ENCODE measurements at regions not wholly inside any gene's neighbourhood (a gene's known extent, or its start where the extent isn't known, plus 50 kb on each side); places are given as distances from the start of the nearest gene placed in this dataset.

- peak; percentile 42 for TF ChIP-seq CTCF (conservative IDR thresholded peaks at IDR 0.05)
- no peak for DNase-seq
- no peaks in the 10 kb centered on the region for H3K9me3 ChIP-seq (ENCODE audit: control insufficient read depth, low read length)
- H3K9ac ChIP-seq (ENCODE audit: extremely low read depth, low read length, poor library complexity, severe bottlenecking): no peak overlapping the region
- H3K4me3 ChIP-seq (ENCODE audit: low read length): no peak overlapping the region
- Mint-ChIP-seq H3K4me3 (no peak overlapping the region), H3K36me3 (ENCODE audit: low read depth) (no peaks in the 10 kb centered on the region), H3K27ac (no peak overlapping the region), H3K27me3 (ENCODE audit: insufficient read depth) (no peaks in the 10 kb centered on the region), H3K4me1 (peaks cover 27% of the 10 kb centered on the region), H3K9me3 (no peaks in the 10 kb centered on the region)
- no peaks in the 10 kb centered on the region for H3K4me1 ChIP-seq (ENCODE audit: control insufficient read depth, insufficient read depth, low read length)
- no peaks in the 10 kb centered on the region for H3K36me3 ChIP-seq (ENCODE audit: control insufficient read depth, insufficient read depth, low read length)
- H3K27ac ChIP-seq (ENCODE audit: low read depth, low read length): no peak overlapping the region
- 97 to 100% methylated on average over 1 to 4 of the region's 4 CpGs for WGBS, 2 experiments (ENCODE audit: insufficient coverage in 1 of 2, insufficient read length in 1 of 2)
- no peaks in the 10 kb centered on the region for H3K27me3 ChIP-seq (ENCODE audit: control insufficient read depth, insufficient read depth, low read length, poor library complexity, severe bottlenecking)
Observed at GRCh38 chr6:56767892-56768531, 125.3 kb upstream of the DST start.

DNA sequence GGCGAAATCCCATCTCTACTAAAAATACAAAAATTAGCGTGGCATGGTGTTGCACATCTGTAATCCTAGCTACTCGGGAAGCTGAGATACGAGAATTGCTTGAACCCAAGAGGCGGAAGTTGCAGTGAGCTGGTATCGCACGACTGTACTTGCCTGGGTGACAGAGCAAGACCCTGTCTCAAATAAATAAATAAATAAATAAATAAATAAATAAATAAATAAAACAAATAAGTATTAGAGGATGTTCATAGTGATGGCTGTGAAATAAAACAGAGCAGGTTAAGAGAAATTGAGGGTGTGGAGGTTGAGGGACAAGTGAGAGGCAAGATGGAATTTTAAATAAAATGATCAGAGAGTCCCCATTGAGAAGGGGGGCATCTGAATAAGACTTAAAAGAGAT, 124.7 kb upstream of the DST start:
- Mint-ChIP-seq H3K4me3 (no peak overlapping the region), H3K4me1 (peaks cover 21% of the 10 kb centered on the region)
- 98 to 100% methylated on average over 1 to 7 of the region's 7 CpGs for WGBS, 2 experiments (ENCODE audit: insufficient coverage in 1 of 2, insufficient read length in 1 of 2)

GRCh38 chr6:56766806-56767178, 124.1 kb upstream of the DST start:
- Histone ChIP-seq H3K4me1 (ENCODE audit: control insufficient read depth, insufficient read depth, low read length) (no peaks in the 10 kb centered on the region), H3K9me3 (ENCODE audit: control insufficient read depth, low read length) (no peaks in the 10 kb centered on the region), H3K4me3 (ENCODE audit: low read length) (no peak overlapping the region), H3K9ac (ENCODE audit: extremely low read depth, low read length, poor library complexity, severe bottlenecking) (no peak overlapping the region), H3K36me3 (ENCODE audit: control insufficient read depth, insufficient read depth, low read length) (no peaks in the 10 kb centered on the region), H3K27ac (ENCODE audit: low read depth, low read length) (no peak overlapping the region), H3K27me3 (ENCODE audit: control insufficient read depth, insufficient read depth, low read length, poor library complexity, severe bottlenecking) (no peaks in the 10 kb centered on the region)
- WGBS, 2 experiments (ENCODE audit: insufficient coverage in 1 of 2, insufficient read length in 1 of 2): 100% methylated on average over 1 of the region's 1 CpG; no CpG with 5 or more reads in 1 of the 2 experiments
- DNase-seq: no peak
- Mint-ChIP-seq H3K9me3 (no peaks in the 10 kb centered on the region), H3K4me3 (no peak overlapping the region), H3K4me1 (peaks cover 19% of the 10 kb centered on the region), H3K27ac (no peak overlapping the region), H3K36me3 (ENCODE audit: low read depth) (peaks cover 4% of the 10 kb centered on the region), H3K27me3 (ENCODE audit: insufficient read depth) (no peaks in the 10 kb centered on the region)
- no peak for TF ChIP-seq CTCF (conservative IDR thresholded peaks at IDR 0.05)

More for the DNA sequence above, 124.7 kb upstream of the DST start:
- Mint-ChIP-seq H3K9me3 (no peaks in the 10 kb centered on the region), H3K27me3 (ENCODE audit: insufficient read depth) (no peaks in the 10 kb centered on the region), H3K36me3 (ENCODE audit: low read depth) (peaks cover 2% of the 10 kb centered on the region), H3K27ac (no peak overlapping the region)
- no peak for TF ChIP-seq CTCF (conservative IDR thresholded peaks at IDR 0.05)
- H3K27ac ChIP-seq (ENCODE audit: low read depth, low read length): no peak overlapping the region
- H3K27me3 ChIP-seq (ENCODE audit: control insufficient read depth, insufficient read depth, low read length, poor library complexity, severe bottlenecking): no peaks in the 10 kb centered on the region
- DNase-seq: no peak
- no peaks in the 10 kb centered on the region for H3K36me3 ChIP-seq (ENCODE audit: control insufficient read depth, insufficient read depth, low read length)
- no peak overlapping the region for H3K4me3 ChIP-seq (ENCODE audit: low read length)
- H3K9me3 ChIP-seq (ENCODE audit: control insufficient read depth, low read length): no peaks in the 10 kb centered on the region
- H3K9ac ChIP-seq (ENCODE audit: extremely low read depth, low read length, poor library complexity, severe bottlenecking): no peak overlapping the region
- no peaks in the 10 kb centered on the region for H3K4me1 ChIP-seq (ENCODE audit: control insufficient read depth, insufficient read depth, low read length)
